ENCODE measurements at regions not wholly inside any gene's neighbourhood (a gene's known extent, or its start where the extent isn't known, plus 50 kb on each side); places are given as distances from the start of the nearest gene placed in this dataset.

DNA sequence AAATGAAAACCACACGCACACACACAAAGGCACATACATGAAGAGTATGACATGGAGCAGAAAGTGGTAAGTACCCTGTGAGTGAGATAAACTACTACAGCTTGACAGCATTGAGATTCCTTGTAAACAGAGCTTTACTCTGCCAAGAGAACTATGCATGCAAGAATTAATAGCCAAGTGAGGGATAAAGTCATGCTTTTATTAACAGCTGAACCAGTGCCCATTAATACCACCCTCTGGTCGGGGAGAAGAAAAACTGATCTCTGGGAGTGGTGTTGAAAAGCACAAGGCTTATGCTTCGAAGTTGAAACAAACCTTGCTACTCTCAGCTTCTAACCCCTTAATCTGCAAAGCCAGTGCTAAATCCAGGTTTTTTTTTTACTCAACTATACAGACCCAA, 95.9 kb upstream of the C1QTNF7 start:
- TF ChIP-seq, protein P1, sequence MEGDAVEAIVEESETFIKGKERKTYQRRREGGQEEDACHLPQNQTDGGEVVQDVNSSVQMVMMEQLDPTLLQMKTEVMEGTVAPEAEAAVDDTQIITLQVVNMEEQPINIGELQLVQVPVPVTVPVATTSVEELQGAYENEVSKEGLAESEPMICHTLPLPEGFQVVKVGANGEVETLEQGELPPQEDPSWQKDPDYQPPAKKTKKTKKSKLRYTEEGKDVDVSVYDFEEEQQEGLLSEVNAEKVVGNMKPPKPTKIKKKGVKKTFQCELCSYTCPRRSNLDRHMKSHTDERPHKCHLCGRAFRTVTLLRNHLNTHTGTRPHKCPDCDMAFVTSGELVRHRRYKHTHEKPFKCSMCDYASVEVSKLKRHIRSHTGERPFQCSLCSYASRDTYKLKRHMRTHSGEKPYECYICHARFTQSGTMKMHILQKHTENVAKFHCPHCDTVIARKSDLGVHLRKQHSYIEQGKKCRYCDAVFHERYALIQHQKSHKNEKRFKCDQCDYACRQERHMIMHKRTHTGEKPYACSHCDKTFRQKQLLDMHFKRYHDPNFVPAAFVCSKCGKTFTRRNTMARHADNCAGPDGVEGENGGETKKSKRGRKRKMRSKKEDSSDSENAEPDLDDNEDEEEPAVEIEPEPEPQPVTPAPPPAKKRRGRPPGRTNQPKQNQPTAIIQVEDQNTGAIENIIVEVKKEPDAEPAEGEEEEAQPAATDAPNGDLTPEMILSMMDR (IDR thresholded peaks at IDR 0.05; ENCODE audit: insufficient read depth, low read length, poor library complexity, severe bottlenecking): no peak
- no peak for TF ChIP-seq EZH2phosphoT487 (conservative IDR thresholded peaks at IDR 0.05; ENCODE audit: low read length)

Data from SU-DHL-6 (cell line).